Stimulated activated CD8-positive, alpha-beta memory T cell treated with anti-CD3 and anti-CD28 coated beads, Interleukin-15, amount 100 ng/mL, for 24 hours (primary cell): ENCODE measurements at regions not wholly inside any gene's neighbourhood (a gene's known extent, or its start where the extent isn't known, plus 50 kb on each side); places are given as distances from the start of the nearest gene placed in this dataset.
"Not testable (repeated sequence)": the region's sequence is repeated elsewhere in the genome, so short reads cannot be mapped to it uniquely, and the experiment has no call there.

Experiments used
- DNase-seq: peaks from one replicate; pipeline ENCODE4 v3.0.0-alpha.2; 2020; ENCODE audit warnings: low read depth

DNA sequence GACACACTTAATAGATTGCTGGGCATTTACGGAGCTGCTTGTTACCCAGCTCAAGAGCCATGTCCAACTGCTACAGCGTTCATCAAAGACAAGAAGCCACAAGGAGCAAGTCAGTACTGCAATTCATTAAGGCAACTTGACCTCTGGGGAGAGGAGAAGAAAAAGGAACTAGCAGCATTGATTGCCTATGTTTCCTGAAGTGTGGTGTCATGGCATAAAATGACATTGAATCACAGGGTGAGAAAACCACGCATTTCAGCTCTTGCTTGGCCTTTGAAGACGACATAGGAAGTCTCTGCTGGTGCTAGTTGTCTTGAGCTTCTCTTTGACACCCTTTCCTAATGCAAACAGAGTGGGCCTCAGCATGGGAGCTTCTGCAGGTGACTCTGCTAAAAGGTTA lies 139.1 kb downstream of the CDH26 start:
- DNase-seq = no peak

GRCh38 chr20:60100780-60101179 lies 142.6 kb downstream of the CDH26 start:
- DNase-seq = no peak

DNA sequence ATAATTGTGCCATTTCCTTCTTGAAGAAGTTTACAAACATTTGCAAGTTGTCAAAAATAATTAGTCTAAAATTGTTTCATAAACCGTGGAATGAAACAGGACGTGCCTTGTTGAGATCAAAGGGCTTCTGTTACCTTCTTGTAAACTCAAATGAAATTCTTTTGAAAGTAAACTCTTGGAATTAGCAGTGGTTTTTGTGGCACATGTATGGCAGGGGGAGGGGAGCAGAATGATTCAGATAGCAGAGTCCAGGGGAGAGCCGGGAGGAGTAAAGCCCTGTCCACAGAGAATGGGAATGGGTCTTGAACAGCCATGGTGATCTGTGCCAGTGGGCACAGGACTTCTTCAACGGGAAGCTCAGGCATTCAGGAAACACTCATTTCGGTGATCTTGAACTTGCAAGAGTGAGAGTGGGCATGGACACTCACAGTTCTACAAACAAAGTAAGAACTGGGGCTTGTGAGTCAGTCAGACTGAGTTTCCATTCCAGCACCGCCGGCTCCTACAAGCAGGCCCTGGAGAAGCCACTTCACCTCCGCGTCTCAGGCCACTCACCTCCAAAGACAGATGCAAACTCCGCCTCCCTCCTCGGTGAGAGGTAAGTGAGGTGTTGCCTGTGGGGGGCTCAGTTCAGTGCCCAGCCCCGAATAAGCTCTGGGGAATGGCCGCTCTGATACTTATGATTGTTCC lies 143.1 kb downstream of the CDH26 start:
- no peak for DNase-seq

DNA sequence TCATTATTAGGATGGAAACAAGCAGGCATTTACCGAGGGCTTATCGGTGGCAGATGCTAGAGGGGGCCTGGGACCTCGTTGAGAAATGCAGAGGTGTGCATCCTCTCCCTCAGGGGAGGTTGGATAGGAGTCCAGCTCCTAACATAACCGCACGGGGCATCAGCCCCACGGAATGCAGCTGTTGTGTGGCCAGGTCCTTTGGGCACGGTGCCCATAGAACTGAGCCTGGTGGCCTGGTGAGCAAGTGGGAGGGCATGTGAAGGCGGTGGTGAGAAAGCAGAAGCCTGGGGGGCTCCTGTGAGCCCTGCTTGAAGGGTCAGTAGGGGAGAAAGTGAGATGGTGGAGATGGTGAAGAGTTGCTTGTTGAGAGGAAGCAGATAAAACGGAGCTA lies 143.7 kb downstream of the CDH26 start:
- no peak for DNase-seq

DNA sequence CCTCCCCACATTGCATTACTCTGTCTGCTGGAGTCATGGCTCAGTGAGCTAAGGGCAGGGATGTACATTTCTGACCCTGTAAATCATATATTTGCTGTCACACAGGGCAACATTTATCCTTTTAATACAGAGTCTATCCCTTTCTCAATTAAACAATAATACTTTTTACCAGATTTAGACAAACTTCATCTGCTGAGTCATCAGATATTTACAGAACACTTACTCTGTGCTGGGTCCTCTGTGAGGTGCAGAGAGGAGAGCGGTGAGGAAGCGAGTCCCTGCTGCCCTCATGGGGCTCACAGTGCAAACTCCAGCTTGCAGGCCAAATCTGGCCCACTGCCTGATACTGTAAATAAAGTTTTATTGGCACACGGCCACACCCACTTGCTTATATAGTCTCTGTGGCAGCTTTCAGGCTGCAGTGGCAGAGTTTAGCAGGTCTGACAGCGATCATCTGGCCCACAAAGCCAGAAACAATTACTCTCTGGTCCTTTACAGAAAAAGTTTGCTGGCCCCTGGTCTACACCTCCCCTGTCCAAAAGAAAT lies 144.5 kb downstream of the CDH26 start:
- DNase-seq = no peak

DNA sequence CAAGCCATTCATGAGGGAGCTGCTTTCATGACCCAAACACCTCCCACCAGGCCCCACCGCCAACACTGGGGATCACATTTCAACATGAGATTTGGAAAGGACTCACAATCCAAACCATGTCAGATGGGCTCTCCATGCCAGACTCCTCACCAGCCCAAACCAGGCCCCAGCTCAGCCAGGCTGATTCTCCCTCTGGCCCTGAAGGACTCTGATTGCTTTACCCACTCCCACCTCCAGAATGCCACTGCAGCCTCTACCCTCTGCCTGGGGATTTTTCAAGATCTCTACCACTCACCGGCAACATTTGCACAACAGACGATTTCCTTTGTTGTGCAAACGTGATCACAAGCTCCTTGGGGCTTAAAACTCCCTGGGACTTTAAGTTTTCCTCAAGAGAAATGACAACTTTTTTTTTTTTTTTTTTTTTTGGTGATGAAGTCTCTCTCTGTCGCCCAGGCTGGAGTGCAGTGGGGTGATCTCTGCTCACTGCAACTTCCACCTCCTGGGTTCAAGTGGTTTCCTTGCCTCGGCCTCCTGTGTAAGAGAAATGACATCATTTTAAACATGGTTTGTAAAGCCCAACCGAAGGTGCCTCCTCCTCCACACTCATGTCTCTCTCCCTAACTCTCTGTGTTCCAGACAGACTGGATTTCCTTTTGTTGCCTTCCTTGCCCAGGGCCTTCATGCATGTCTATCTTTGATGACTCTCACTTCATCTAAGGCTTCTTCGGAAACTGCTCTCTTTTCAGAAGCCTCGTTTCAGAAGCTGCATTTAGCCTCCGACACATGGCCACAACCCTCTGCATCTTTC lies 147.0 kb downstream of the CDH26 start:
- DNase-seq = no peak

- DNase-seq = not testable (repeated sequence)
Measured at GRCh38 chr20:60106186-60106585, 148.0 kb downstream of the CDH26 start.

GRCh38 chr20:60107621-60108390 lies 149.6 kb downstream of the CDH26 start:
- DNase-seq = no peak

DNA sequence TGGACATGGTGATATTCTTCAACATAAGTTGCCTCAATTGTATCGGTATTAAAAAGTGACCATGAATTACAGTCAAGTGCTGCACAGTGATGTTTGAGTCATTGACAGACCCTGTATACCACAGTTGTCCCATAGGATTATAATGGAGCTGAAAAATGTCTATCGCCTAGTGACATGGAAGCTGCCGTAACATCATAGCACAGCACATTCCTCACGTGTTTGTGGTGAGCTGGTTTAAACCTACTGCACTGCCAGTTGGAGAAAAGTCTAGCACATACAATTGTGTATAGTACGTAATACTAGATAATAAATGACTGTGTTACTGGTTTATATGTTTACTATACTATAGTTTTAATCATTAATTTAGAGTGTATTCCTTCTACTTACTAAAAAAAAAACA lies 150.2 kb downstream of the CDH26 start:
- no peak for DNase-seq

DNA sequence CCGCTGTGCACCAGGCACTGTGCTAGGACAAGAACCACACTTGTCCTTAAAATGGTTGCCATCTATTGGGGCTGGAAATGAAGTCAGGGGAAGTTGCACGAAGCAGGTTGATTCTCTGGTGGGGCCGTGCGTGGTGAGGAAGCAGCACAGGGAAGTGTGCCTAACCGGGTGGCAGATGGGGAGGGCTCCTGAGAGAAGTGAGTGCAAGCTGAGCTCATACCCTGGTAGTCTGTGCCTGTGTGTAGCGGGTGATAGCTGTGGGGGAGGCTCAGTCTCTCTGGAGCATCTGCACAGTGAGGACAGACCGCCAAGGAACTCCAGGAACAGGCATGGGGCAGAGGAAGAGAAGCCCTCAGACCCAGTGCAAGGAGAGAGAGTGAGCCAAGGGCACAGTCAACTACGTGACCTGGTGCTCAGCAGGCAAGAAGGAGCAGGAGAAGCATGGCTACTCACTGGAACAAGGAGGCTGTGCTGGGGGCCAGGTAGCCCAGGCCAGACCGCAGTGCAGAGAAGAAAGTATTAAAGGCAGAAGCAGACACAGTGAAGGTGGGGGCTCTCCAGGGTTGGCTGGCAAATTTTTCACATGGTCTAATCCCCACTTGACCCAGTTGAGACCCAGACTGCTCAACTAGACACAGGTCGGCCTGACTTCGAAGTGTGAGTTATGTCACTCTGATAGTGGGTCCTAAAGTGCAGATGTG lies 155.0 kb downstream of the CDH26 start:
- DNase-seq = no peak

GRCh38 chr20:60113771-60114170 lies 155.5 kb downstream of the CDH26 start:
- DNase-seq = no peak

- DNase-seq = no peak
Measured at GRCh38 chr20:60115451-60115850, 157.2 kb downstream of the CDH26 start.

- no peak for DNase-seq
Measured at GRCh38 chr20:60116128-60116909, 158.1 kb downstream of the CDH26 start.

DNA sequence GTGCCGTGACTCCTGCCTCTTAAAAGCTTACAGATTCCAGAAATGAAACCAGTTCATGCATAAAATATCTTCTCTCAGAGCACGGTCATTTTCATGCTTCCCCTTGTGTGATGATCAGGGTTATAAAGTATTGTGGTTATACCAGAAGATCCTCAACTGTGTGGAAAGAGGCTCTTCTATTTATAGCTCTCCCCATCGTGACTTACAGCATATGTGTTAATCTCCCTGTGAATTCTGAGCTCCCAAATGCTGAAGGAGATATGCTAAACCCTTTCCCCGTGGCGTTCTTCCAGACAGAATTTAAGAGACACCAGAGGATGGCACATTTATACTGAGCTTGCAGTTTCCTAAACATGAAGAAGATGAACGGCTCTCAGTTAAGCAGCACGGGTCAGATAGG lies 158.8 kb downstream of the CDH26 start:
- no peak for DNase-seq

GRCh38 chr20:60121903-60122302 lies 163.7 kb downstream of the CDH26 start:
- no peak for DNase-seq

DNA sequence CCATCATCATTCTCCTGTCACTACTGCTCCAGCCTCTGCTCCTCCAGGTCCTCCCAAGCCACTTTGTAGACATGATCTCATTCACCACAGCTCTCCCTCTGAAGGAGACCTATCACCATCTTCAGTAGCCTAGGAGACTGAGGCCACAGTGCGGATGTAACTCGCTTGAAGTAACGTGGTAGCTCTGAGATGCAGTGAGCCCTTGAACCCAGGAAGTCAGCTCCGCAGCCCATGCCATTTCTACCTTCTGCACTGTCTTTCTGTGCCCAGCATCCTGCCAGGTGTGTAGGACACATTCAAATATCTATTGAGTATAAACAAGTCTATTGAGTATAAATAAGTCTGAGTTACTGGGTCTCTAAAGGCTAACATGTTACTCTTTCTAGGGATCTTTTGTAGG lies 164.4 kb downstream of the CDH26 start:
- no peak for DNase-seq

DNA sequence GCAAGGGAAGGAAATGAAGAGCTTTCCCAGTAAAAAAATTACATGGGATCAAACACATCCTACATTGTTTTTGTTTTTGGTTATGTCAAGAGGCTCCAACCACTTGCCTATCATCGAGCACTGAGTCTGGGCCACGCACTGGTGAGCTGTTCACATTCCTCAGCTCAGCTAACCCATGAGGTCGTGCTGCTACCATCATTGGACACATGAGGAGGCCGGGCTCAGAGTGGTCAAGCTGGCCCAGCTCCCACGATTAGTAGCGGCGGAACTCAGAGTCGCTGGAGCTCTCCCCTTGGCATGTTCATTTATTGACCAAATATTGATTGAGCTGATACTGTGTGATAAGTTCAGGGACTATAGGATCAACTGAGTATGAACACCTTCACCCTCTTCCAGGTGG lies 164.9 kb downstream of the CDH26 start:
- DNase-seq = no peak

- no peak for DNase-seq
Measured at GRCh38 chr20:60123652-60124051, 165.4 kb downstream of the CDH26 start.

DNA sequence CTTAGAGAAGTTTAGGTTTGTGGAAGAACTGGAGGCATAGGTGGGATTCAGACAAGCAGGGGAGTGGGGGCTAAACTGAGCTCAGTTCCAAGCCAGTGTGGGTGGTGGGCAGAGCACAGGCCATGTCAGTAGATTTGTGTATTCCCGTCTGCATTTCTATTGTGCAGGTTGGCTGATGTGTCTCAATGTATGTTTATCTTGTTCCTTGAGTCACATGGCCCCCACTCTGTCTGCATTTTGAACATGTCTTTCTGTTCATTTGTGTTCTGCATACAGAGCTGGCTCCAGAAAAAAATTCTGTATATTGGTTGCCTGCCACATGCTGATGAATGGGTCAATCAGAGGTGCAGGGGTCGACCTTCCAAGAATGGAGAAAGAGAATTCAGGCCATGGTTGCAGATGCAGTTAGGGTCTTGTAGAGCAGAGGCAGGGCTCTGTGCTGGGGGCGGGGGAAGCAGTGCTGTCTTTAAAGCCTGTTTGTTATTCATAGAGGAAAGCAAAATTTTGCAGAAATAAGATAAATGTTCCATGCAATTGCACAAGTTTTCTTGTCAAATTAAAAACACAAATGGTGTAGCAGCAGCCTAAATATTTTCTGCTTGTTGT lies 166.7 kb downstream of the CDH26 start:
- DNase-seq = no peak

- DNase-seq = no peak
Measured at GRCh38 chr20:60125513-60125912, 167.3 kb downstream of the CDH26 start.

GRCh38 chr20:60126975-60127374 lies 168.8 kb downstream of the CDH26 start:
- no peak for DNase-seq
